ENCODE measurements at regions not wholly inside any gene's neighbourhood (a gene's known extent, or its start where the extent isn't known, plus 50 kb on each side); places are given as distances from the start of the nearest gene placed in this dataset.

DNA sequence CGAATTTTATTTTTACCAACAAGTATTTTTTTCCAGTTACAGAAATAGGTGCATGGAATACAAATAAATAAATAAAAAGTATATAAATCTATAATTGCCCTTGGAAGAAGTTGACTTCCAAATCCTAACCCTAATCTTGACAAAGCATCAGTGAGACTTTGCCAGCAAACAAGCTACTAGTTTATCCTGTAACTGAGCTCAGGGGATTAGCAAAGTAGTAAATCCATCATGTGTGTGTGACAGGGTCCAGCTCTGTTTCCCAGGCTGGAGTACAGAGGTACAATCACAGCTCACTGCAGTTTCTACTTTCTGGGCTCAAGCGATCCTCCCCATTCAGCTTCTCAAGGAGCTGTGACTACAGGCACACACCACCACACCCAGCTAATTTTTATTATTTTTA lies 948.0 kb upstream of the CNTNAP5 start:
- no peak for TF ChIP-seq CTCF (IDR thresholded peaks at IDR 0.05; ENCODE audit: low read depth, low read length, poor library complexity, severe bottlenecking)
- no peak for TF ChIP-seq EZH2phosphoT487 (IDR thresholded peaks at IDR 0.05; ENCODE audit: borderline replicate concordance, low read length)
